Neuronal stem cell (in vitro differentiated cells): ENCODE measurements at regions not wholly inside any gene's neighbourhood (a gene's known extent, or its start where the extent isn't known, plus 50 kb on each side); places are given as distances from the start of the nearest gene placed in this dataset.
A peak's percentile ranks its signal among the peaks of the same experiment; 100 is the strongest.

ENCODE experiments used
- DNase-seq: peaks from one replicate; pipeline ENCODE4 v3.0.0-alpha.2; 2013; ENCODE audit warnings: low spot score
- H2AFZ ChIP-seq: one replicate; pipeline ENCODE4 v1.6.1; 2013; ENCODE audit warnings: mild to moderate bottlenecking, low read length, inconsistent platforms
- H2AK5ac ChIP-seq: 2 replicates; pipeline ENCODE4 v1.6.1; 2013; ENCODE audit warnings: low read depth, mild to moderate bottlenecking, inconsistent platforms, low read length, moderate library complexity, mixed read lengths
- H2BK120ac ChIP-seq: 2 replicates; pipeline ENCODE4 v1.6.1; 2013; ENCODE audit warnings: low read depth, mild to moderate bottlenecking, inconsistent platforms, low read length, moderate library complexity, mixed read lengths
- H2BK12ac ChIP-seq: one replicate; pipeline ENCODE4 v1.6.1; 2013; ENCODE audit warnings: low read length, inconsistent platforms
- H2BK15ac ChIP-seq: 2 replicates; pipeline ENCODE4 v1.6.1; 2013; ENCODE audit warnings: mild to moderate bottlenecking, low read length, inconsistent platforms, mixed read lengths
- H2BK5ac ChIP-seq: one replicate; pipeline ENCODE4 v1.6.1; 2013; ENCODE audit warnings: inconsistent platforms, mild to moderate bottlenecking, low read length, moderate library complexity
- H3K14ac ChIP-seq: one replicate; pipeline ENCODE4 v1.6.1; 2013; ENCODE audit warnings: low read length, inconsistent platforms
- H3K18ac ChIP-seq: 2 replicates; pipeline ENCODE4 v1.6.1; 2013; ENCODE audit warnings: low read length, inconsistent platforms
- H3K23ac ChIP-seq: 2 replicates; pipeline ENCODE4 v1.6.1; 2013; ENCODE audit warnings: low read depth, mild to moderate bottlenecking, mixed read lengths, low read length, inconsistent platforms; ENCODE audit not compliant: poor library complexity
- H3K27ac ChIP-seq: replicated peaks from 3 replicates; pipeline ENCODE4 v1.5.1; 2013; ENCODE audit warnings: low read length, inconsistent platforms
- H3K27me3 ChIP-seq, 3 experiments: 2 replicates each; pipeline ENCODE4 v1.6.1; 2013; ENCODE audit warnings: low read length in 3 of 3, mild to moderate bottlenecking in 2 of 3, inconsistent platforms in 1 of 3, low read depth in 1 of 3, mixed read lengths in 1 of 3, moderate library complexity in 1 of 3; ENCODE audit not compliant: control insufficient read depth in 3 of 3, insufficient read depth in 3 of 3
- H3K36me3 ChIP-seq, 2 donors: replicated peaks in 1 of 2; 2 replicates each; pipeline ENCODE4 v1.6.1; 2013; ENCODE audit warnings: low read length in 2 of 2; ENCODE audit not compliant: control insufficient read depth in 2 of 2, insufficient read depth in 2 of 2
- H3K4ac ChIP-seq: 2 replicates; pipeline ENCODE4 v1.6.1; 2013; ENCODE audit warnings: inconsistent platforms, mild to moderate bottlenecking, low read length, moderate library complexity
- H3K4me1 ChIP-seq, 2 donors: 1 replicate in 1 of 2; 2 replicates in 1 of 2; pipeline ENCODE4 v1.6.1; 2013; ENCODE audit warnings: low read length in 2 of 2, low read depth in 1 of 2; ENCODE audit not compliant: control insufficient read depth in 2 of 2, insufficient read depth in 1 of 2
- H3K4me2 ChIP-seq: one replicate; pipeline ENCODE4 v1.6.1; 2013; ENCODE audit warnings: mild to moderate bottlenecking, low read length, inconsistent platforms; ENCODE audit not compliant: insufficient read depth, poor library complexity, severe bottlenecking
- H3K4me3 ChIP-seq, 2 donors: 2 replicates each; pipeline ENCODE4 v1.5.1; 2013; ENCODE audit warnings: low read length in 2 of 2, mild to moderate bottlenecking in 2 of 2, inconsistent platforms in 1 of 2, moderate library complexity in 1 of 2
- H3K79me1 ChIP-seq: one replicate; pipeline ENCODE4 v1.6.1; 2013; ENCODE audit warnings: low read depth, mild to moderate bottlenecking, inconsistent platforms, low read length, moderate library complexity
- H3K9ac ChIP-seq: one replicate; pipeline ENCODE4 v1.6.1; 2013; ENCODE audit warnings: mild to moderate bottlenecking, low read depth, low read length, inconsistent platforms; ENCODE audit not compliant: poor library complexity
- H3K9me3 ChIP-seq, 2 donors: replicated peaks in 1 of 2; 2 replicates each; pipeline versions ENCODE3 to v1.6.1; 2013; ENCODE audit warnings: low read length in 2 of 2, mild to moderate bottlenecking in 2 of 2, inconsistent platforms in 1 of 2, low read depth in 1 of 2, mixed read lengths in 1 of 2, moderate library complexity in 1 of 2; ENCODE audit not compliant: control insufficient read depth in 2 of 2, insufficient read depth in 1 of 2
- H4K8ac ChIP-seq: one replicate; pipeline ENCODE4 v1.6.1; 2013; ENCODE audit warnings: low read depth, mild to moderate bottlenecking, inconsistent platforms, low read length, moderate library complexity
- H4K91ac ChIP-seq: one replicate; pipeline ENCODE4 v1.6.1; 2013; ENCODE audit warnings: low read length, low read depth, mild to moderate bottlenecking, inconsistent platforms; ENCODE audit not compliant: poor library complexity
- WGBS, 2 donors: extraction: QIAGEN DNeasy Blood & Tissue Kit; methylation state at CpG; one replicate each; pipeline ENCODE4 v1.1.7; 2013; ENCODE audit warnings: missing lambda C conversion rate in 2 of 2, mixed read lengths in 1 of 2; ENCODE audit not compliant: insufficient read length in 2 of 2, insufficient replicate concordance in 1 of 2; ENCODE audit errors: extremely low coverage in 2 of 2; 5-methylcytosine and 5-hydroxymethylcytosine counted together

DNA sequence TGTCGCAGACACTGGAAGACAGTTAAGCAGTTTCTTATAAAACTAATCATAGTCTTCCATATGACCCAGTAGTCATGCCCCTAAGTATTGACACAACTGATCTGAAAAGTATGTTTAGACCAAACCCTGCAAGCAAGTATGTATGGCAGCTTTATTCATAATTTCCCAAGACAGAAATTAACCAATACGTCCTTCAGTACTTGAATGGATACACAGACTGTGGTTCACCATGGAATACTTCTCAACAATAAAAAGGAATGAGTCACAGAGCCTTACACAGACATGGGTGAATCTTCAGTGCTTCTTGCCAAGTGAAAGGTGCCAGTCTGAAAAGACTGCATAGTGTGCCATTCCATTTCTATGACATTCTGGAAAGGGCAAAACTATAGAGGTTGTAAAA is 50.2 kb upstream of the AKR1E2 start:
- Histone ChIP-seq H3K9me3 (no peaks in the 10 kb centered on the region), H3K23ac (no peak overlapping the region), H4K91ac (no peak overlapping the region), H3K79me1 (no peaks in the 10 kb centered on the region), H4K8ac (no peak overlapping the region), H2AK5ac (no peak overlapping the region), H3K18ac (no peak overlapping the region), H2BK120ac (no peak overlapping the region), H3K4ac (no peak overlapping the region), H3K4me3 (no peak overlapping the region), H3K27ac (no peak overlapping the region), H3K14ac (no peak overlapping the region), H3K36me3 (no peaks in the 10 kb centered on the region), H3K9ac (no peak overlapping the region), H2BK12ac (no peak overlapping the region), H2BK15ac (no peak overlapping the region), H3K4me1 (no peaks in the 10 kb centered on the region), H2AFZ (no peak overlapping the region), H3K27me3 (no peaks in the 10 kb centered on the region), H3K4me2 (no peak overlapping the region), H2BK5ac (no peak overlapping the region)
- no peak for DNase-seq
- no CpG with 5 or more reads among the region's 2 CpGs for WGBS, 2 donors

DNA sequence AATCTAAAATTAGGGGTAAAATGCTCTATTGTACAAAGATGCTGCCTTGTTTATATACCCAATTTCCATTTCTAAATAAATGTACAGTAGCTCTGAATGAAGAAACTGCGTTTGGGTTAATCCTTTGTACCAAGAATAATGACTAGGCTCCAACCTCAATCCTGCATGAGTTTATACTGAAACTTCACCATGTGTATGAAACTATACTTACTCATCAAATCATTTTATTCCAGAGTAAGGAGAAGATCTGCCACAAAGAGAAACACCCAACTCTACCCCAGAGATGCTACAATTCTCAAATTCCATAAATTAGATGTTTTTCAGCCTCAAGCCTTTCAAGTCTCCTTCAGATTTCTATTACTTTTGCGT is 53.8 kb upstream of the AKR1E2 start:
- H3K36me3 ChIP-seq: no peaks in the 10 kb centered on the region
- H3K14ac ChIP-seq: no peak overlapping the region
- no peak overlapping the region for H3K23ac ChIP-seq
- H2BK5ac ChIP-seq: no peak overlapping the region
- H3K9ac ChIP-seq: no peak overlapping the region
- no peak overlapping the region for H3K4me3 ChIP-seq
- no peak overlapping the region for H3K27ac ChIP-seq
- no peak overlapping the region for H3K4me2 ChIP-seq
- no peak overlapping the region for H2BK15ac ChIP-seq
- H4K8ac ChIP-seq: no peak overlapping the region
- whole genome bisulfite sequencing, 2 donors: no CpG with 5 or more reads among the region's 2 CpGs
- H3K4me1 ChIP-seq: peaks cover 0 to 12% of the 10 kb centered on the region in 2 donors
- H3K18ac ChIP-seq: no peak overlapping the region
- no peak overlapping the region for H2AFZ ChIP-seq
- no peaks in the 10 kb centered on the region for H3K79me1 ChIP-seq
- H2BK120ac ChIP-seq: no peak overlapping the region
- H3K4ac ChIP-seq: no peak overlapping the region
- no peaks in the 10 kb centered on the region for H3K27me3 ChIP-seq
- H4K91ac ChIP-seq: no peak overlapping the region
- no peaks in the 10 kb centered on the region for H3K9me3 ChIP-seq
- no peak overlapping the region for H2AK5ac ChIP-seq
- DNase-seq: no peak
- H2BK12ac ChIP-seq: no peak overlapping the region

DNA sequence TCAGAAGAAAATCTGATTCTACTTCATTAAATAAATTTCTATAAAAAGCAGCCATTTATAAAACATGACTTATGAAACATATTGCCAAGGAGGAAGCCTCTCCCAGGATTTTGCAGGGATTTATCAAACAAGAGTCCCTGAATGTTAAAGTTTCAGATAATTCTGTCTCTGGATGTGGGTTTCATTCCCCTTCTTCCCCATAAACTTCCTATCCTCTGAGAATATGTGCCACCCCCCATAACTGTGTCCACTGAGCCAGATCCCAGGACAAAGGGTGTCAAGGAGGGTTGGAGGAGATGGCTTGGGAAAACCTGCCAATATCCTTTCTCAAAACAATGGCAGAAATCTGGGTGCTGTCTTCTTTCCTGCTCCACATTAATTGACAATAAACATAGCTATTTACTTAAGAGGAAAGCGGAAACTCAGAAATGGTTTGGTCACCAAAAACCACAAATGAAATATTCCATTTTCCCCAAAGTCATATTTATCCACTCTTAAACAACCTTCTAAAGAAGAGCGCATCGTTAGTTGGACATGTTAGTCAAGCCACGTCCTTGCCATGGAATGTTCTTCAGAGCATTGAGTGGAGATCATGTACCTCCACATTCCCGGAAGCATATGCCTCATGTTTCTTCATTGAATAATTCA is 54.3 kb upstream of the AKR1E2 start:
- H3K4ac ChIP-seq: no peak overlapping the region
- no peak overlapping the region for H3K4me3 ChIP-seq
- no peak overlapping the region for H3K27ac ChIP-seq
- H3K9ac ChIP-seq: no peak overlapping the region
- H2BK12ac ChIP-seq: no peak overlapping the region
- no peak overlapping the region for H3K4me2 ChIP-seq
- no peak overlapping the region for H2BK15ac ChIP-seq
- H2BK5ac ChIP-seq: no peak overlapping the region
- H2AK5ac ChIP-seq: no peak overlapping the region
- no peak overlapping the region for H3K23ac ChIP-seq
- H3K27me3 ChIP-seq: no peaks in the 10 kb centered on the region
- no peak overlapping the region for H2BK120ac ChIP-seq
- H3K79me1 ChIP-seq: no peaks in the 10 kb centered on the region
- no peak for DNase-seq
- no peak overlapping the region for H4K91ac ChIP-seq
- no peaks in the 10 kb centered on the region for H3K36me3 ChIP-seq
- H3K9me3 ChIP-seq: no peaks in the 10 kb centered on the region
- peaks cover 0 to 14% of the 10 kb centered on the region in 2 donors for H3K4me1 ChIP-seq
- H4K8ac ChIP-seq: no peak overlapping the region
- H3K14ac ChIP-seq: no peak overlapping the region
- H2AFZ ChIP-seq: peak overlapping the region; percentile 23
- WGBS, 2 donors: no CpG with 5 or more reads among the region's 5 CpGs
- no peak overlapping the region for H3K18ac ChIP-seq

DNA sequence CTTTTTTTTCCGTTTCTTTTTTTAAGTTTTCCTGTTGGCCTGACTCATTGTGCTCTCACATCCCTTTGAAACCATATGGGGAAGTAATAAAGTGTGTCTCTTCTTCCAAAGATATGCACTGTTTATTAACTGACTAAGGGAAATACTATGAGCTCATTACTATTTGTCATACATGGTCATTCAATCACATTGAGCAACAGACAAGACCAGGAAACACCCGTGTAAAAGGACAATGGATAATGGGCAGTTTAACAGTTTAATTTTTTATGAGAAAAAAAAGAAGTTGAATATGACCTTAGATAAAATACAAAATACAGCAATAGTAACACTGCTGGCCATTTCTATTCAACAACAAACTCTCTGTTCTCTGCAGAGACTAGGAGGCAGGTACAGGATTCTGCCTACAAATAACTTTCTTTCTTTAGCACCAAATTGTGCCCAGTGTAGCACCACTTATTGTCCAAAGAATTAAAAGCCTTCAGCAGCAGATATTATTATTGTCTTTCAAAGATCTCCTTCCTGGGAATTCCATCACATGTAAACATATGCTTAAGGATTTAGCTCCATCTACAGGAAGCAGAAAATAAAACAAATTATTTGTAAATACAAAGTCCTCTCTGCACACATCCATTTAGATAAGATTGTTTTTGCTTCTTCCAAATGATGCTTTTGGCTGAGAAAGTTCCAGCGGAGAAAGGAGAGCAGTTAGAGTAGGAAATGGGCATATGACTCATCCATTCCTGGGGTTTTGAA is 55.0 kb upstream of the AKR1E2 start:
- Histone ChIP-seq H4K91ac (no peak overlapping the region), H3K9ac (no peak overlapping the region), H3K79me1 (no peaks in the 10 kb centered on the region), H3K14ac (no peak overlapping the region), H3K4me3 (no peak overlapping the region), H3K27ac (no peak overlapping the region), H2AFZ (peak overlapping the region; percentile 23), H2BK5ac (no peak overlapping the region), H2BK120ac (no peak overlapping the region), H2AK5ac (no peak overlapping the region), H3K18ac (no peak overlapping the region), H2BK15ac (no peak overlapping the region), H3K9me3 (no peaks in the 10 kb centered on the region), H3K4me1 (peaks cover 0 to 17% of the 10 kb centered on the region in 2 donors), H3K27me3 (no peaks in the 10 kb centered on the region), H4K8ac (no peak overlapping the region), H2BK12ac (no peak overlapping the region), H3K23ac (no peak overlapping the region), H3K36me3 (no peaks in the 10 kb centered on the region), H3K4me2 (no peak overlapping the region), H3K4ac (no peak overlapping the region)
- DNase-seq: no peak
- no CpG with 5 or more reads among the region's 3 CpGs for WGBS, 2 donors
